A673 (cell line): ENCODE measurements at regions not wholly inside any gene's neighbourhood (a gene's known extent, or its start where the extent isn't known, plus 50 kb on each side); places are given as distances from the start of the nearest gene placed in this dataset.

Experiments
- BruUV-seq: library from RNA; stranded (reverse); fragments of 400-500 nt; replicated peaks from 2 replicates; lab custom pipeline; 2021; lab: Mats Ljungman, UMichigan
- CTCF ChIA-PET: fragments of 300-600 bp; sonication (Branson Sonifier 250); formaldehyde crosslinking; loops from one replicate; lab custom pipeline; 2022; ENCODE audit warnings: antibody characterized with exemption; lab: Charles Lee
- POLR2A ChIA-PET: fragments of 300-600 bp; sonication (Branson Sonifier 250); formaldehyde crosslinking; loops from one replicate; lab custom pipeline; 2022; ENCODE audit warnings: antibody characterized with exemption; ENCODE audit not compliant: low non-redundant PET; lab: Charles Lee
- DNase-seq: peaks from one replicate; pipeline ENCODE4 v3.0.0-alpha.2; 2015; ENCODE audit warnings: low spot score
- H3K27ac ChIP-seq: fragments of 200-600 bp; sonication (generic); 2 replicates; pipeline ENCODE4 v1.5.1; 2016; ENCODE audit warnings: mixed run types, low read depth, mild to moderate bottlenecking, mixed read lengths, antibody characterized with exemption, low read length; ENCODE audit not compliant: poor library complexity, severe bottlenecking
- H3K27me3 ChIP-seq: fragments of 200-600 bp; sonication (generic); replicated peaks from 2 replicates; pipeline ENCODE4 v1.6.1; 2017; ENCODE audit warnings: mixed run types, low read depth, mild to moderate bottlenecking, mixed read lengths, antibody characterized with exemption, low read length; ENCODE audit not compliant: insufficient read depth, poor library complexity
- H3K36me3 ChIP-seq: fragments of 200-600 bp; sonication (generic); 2 replicates; pipeline ENCODE4 v1.6.1; 2016; ENCODE audit warnings: mixed run types, mild to moderate bottlenecking, mixed read lengths, antibody characterized with exemption, low read length; ENCODE audit not compliant: insufficient read depth, poor library complexity, severe bottlenecking
- H3K4me1 ChIP-seq: fragments of 200-600 bp; sonication (generic); 2 replicates; pipeline ENCODE4 v1.6.1; 2017; ENCODE audit warnings: mixed run types, mild to moderate bottlenecking, mixed read lengths, antibody characterized with exemption, low read length; ENCODE audit not compliant: insufficient read depth, poor library complexity, severe bottlenecking
- H3K4me3 ChIP-seq: fragments of 200-600 bp; sonication (generic); 2 replicates; pipeline ENCODE4 v1.5.1; 2016; ENCODE audit warnings: low read depth, mixed run types, mild to moderate bottlenecking, mixed read lengths, low read length; ENCODE audit not compliant: poor library complexity, severe bottlenecking
- H3K9me3 ChIP-seq: fragments of 200-600 bp; sonication (generic); 2 replicates; pipeline ENCODE4 v1.6.1; 2016; ENCODE audit warnings: mixed run types, low read depth, mild to moderate bottlenecking, mixed read lengths, antibody characterized with exemption, low read length; ENCODE audit not compliant: poor library complexity, severe bottlenecking
- EZH2 ChIP-seq: fragments of 200-600 bp; sonication (generic); IDR thresholded peaks from 2 replicates; pipeline ENCODE4 v1.6.1; 2017; ENCODE audit warnings: borderline replicate concordance, low read depth, mild to moderate bottlenecking, mixed read lengths, antibody characterized with exemption, low read length; ENCODE audit not compliant: poor library complexity, severe bottlenecking
- intact Hi-C: fragments of 100-400 bp; cut with micrococcal nuclease; formaldehyde crosslinking; loops from one replicate; pipeline ENCODE4 v1.10.0; 2022; ENCODE audit not compliant: unreplicated experiment
- TF ChIP-seq, protein P1 (sequence below): fragments of 300-800, 200-600 bp; sonication (generic); conservative IDR thresholded peaks from 2 replicates; pipeline ENCODE4 v1.5.1; 2017; ENCODE audit warnings: low read depth, mild to moderate bottlenecking, antibody characterized with exemption, low read length, moderate library complexity, mixed read lengths

DNA sequence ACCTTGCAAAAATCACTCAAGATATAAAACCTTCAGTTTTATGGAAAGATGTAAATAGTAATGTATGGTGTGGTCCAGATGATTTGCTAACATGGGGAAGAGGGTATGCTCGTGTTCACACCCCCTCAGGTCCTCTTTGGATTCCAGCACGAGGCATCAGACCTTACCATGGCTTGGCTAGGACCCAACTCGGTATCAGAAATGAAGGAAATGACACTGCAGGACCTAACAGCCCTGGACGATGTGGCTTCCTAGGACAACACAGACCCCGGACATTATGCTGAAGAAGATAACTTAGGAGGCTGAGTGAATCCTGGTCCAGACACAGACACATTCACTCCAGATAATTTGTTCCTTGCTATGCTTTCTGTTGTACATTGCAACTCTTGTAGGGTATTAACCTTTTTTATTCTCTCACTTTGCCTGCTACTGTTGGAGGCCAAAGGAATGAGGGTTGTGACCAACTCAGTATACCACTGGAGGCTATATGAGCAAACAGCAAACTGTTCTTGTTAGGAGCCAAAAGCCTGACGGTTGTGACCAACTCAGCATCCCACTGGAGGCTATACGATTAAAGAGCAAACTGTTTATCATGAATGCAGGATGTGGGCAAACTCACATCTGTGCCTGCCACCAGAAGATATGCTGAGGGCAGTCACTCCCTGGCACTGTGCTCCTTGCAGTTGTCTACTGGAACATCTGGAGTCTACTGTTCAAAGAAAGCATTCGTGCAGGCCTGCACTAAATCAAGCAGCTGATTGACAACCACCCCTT is 121.7 kb downstream of the ZNF429 start:
- no TSS peak for BruUV-seq
- Histone ChIP-seq H3K27me3 (no peaks in the 10 kb centered on the region), H3K9me3 (peaks cover 27% of the 10 kb centered on the region), H3K36me3 (no peaks in the 10 kb centered on the region), H3K4me1 (no peaks in the 10 kb centered on the region), H3K4me3 (no peak overlapping the region), H3K27ac (no peak overlapping the region)
- no peak for DNase-seq
- TF ChIP-seq EZH2, result no peak
- TF ChIP-seq, protein P1, sequence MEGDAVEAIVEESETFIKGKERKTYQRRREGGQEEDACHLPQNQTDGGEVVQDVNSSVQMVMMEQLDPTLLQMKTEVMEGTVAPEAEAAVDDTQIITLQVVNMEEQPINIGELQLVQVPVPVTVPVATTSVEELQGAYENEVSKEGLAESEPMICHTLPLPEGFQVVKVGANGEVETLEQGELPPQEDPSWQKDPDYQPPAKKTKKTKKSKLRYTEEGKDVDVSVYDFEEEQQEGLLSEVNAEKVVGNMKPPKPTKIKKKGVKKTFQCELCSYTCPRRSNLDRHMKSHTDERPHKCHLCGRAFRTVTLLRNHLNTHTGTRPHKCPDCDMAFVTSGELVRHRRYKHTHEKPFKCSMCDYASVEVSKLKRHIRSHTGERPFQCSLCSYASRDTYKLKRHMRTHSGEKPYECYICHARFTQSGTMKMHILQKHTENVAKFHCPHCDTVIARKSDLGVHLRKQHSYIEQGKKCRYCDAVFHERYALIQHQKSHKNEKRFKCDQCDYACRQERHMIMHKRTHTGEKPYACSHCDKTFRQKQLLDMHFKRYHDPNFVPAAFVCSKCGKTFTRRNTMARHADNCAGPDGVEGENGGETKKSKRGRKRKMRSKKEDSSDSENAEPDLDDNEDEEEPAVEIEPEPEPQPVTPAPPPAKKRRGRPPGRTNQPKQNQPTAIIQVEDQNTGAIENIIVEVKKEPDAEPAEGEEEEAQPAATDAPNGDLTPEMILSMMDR, result no peak
- ChIA-PET CTCF (no interaction called here), POLR2A (no interaction called here)
- intact Hi-C loops, result no loop called here

DNA sequence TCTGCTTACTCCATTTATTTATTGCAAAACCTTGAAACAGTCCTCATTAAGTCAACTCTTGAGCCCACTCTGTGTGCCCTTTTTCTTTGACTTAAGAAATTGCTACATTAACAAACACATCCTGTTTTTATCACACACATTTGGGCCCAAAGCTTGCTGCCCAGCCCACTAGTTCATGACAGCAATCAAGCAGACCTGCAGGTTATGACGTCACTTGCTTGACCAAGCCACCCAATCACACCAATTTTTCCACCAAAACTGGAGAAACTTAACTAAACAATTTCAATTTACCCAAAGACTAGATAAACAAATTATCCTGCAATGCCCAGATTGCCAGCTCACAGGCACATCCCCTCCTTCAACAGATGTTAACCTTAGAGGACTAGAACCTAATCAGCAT is 120.7 kb downstream of the ZNF429 start:
- no TSS peak for BruUV-seq
- Histone ChIP-seq H3K4me1 (no peaks in the 10 kb centered on the region), H3K27ac (no peak overlapping the region), H3K4me3 (no peak overlapping the region), H3K36me3 (no peaks in the 10 kb centered on the region), H3K27me3 (no peaks in the 10 kb centered on the region), H3K9me3 (peaks cover 27% of the 10 kb centered on the region)
- CTCF ChIA-PET, result no interaction called here
- DNase-seq, result no peak
- no peak for TF ChIP-seq EZH2
- intact Hi-C loops, result no loop called here
- POLR2A ChIA-PET, result no interaction called here

DNA sequence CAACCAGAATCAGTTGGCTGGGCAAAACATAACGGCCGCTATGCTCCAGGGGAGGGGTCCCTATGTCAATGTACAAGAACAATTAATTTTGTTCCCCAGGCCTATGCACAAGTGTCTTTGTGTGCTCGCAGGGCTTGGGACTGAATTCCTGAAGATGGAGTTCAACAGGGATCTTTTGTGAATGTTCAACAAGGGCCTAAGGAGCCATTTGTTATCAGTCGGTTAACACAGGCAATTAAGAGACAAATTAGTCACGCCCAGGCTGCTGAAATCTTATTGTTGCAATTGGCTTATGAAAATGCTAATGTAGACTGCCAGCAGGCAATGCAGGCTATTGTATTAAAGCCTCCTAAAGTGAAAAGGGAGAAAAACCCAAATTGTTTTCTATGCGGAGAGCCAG is 117.5 kb downstream of the ZNF429 start:
- no peaks in the 10 kb centered on the region for H3K4me1 ChIP-seq
- BruUV-seq, result no TSS peak
- DNase-seq, result no peak
- H3K36me3 ChIP-seq, result no peaks in the 10 kb centered on the region
- H3K27ac ChIP-seq, result no peak overlapping the region
- CTCF ChIA-PET, result no interaction called here
- TF ChIP-seq, protein P1, result no peak
- no peak for TF ChIP-seq EZH2
- intact Hi-C loops, result no loop called here
- no peak overlapping the region for H3K4me3 ChIP-seq
- H3K27me3 ChIP-seq, result no peaks in the 10 kb centered on the region
- H3K9me3 ChIP-seq, result peaks cover 20% of the 10 kb centered on the region
- POLR2A ChIA-PET, result no interaction called here

DNA sequence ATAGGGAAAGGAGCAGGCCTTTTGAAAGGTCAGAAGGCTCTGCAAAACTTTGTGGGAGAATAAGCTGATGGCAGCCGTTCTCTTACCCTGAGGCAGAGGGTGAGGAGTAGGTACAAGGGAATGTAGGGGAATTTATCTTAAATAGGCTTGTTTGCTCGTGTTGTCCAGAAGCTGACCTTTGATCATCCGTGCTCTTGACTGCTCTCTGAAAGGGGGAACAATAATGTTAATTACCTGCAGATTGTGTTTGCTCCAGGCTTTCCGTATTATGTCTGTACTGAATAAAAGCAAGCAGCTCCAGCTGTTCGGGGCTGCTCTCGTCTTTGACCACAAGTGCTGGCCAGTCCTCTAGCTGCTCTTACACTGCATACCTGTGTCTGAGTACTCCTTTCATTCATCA is 116.3 kb downstream of the ZNF429 start:
- H3K9me3 ChIP-seq, result peaks cover 13% of the 10 kb centered on the region
- intact Hi-C loops, result no loop called here
- BruUV-seq, result no TSS peak
- no peaks in the 10 kb centered on the region for H3K4me1 ChIP-seq
- ChIA-PET POLR2A (no interaction called here), CTCF (no interaction called here)
- H3K27me3 ChIP-seq, result no peaks in the 10 kb centered on the region
- no peak overlapping the region for H3K27ac ChIP-seq
- no peak overlapping the region for H3K4me3 ChIP-seq
- H3K36me3 ChIP-seq, result no peaks in the 10 kb centered on the region
- DNase-seq, result no peak
- TF ChIP-seq EZH2, result no peak
- TF ChIP-seq, protein P1, result no peak
